IPS-18a (cell line): ENCODE measurements at regions not wholly inside any gene's neighbourhood (a gene's known extent, or its start where the extent isn't known, plus 50 kb on each side); places are given as distances from the start of the nearest gene placed in this dataset.

Experiments
- H3K27ac ChIP-seq: one replicate; pipeline ENCODE4 v1.5.1; 2013; ENCODE audit warnings: low read length
- H3K27me3 ChIP-seq: one replicate; pipeline ENCODE4 v1.6.1; 2013; ENCODE audit warnings: mild to moderate bottlenecking, low read length; ENCODE audit not compliant: control insufficient read depth, insufficient read depth
- H3K36me3 ChIP-seq: one replicate; pipeline ENCODE4 v1.6.1; 2013; ENCODE audit warnings: low read depth, low read length; ENCODE audit not compliant: control insufficient read depth
- H3K4me1 ChIP-seq: one replicate; pipeline ENCODE4 v1.6.1; 2013; ENCODE audit warnings: low read depth, low read length; ENCODE audit not compliant: control insufficient read depth
- H3K4me3 ChIP-seq: one replicate; pipeline ENCODE4 v1.5.1; 2013; ENCODE audit warnings: low read length
- H3K9ac ChIP-seq: one replicate; pipeline ENCODE4 v1.6.1; 2013; ENCODE audit warnings: mild to moderate bottlenecking, low read length, moderate library complexity
- H3K9me3 ChIP-seq: one replicate; pipeline ENCODE4 v1.6.1; 2013; ENCODE audit warnings: low read depth, low read length; ENCODE audit not compliant: control insufficient read depth

GRCh38 chr6:92759178-92759577 lies 660.2 kb downstream of the EPHA7 start:
- H3K9me3 ChIP-seq: no peaks in the 10 kb centered on the region
- no peak overlapping the region for H3K27ac ChIP-seq
- H3K4me3 ChIP-seq: no peak overlapping the region
- peaks cover 11% of the 10 kb centered on the region for H3K4me1 ChIP-seq
- H3K36me3 ChIP-seq: no peaks in the 10 kb centered on the region
- H3K9ac ChIP-seq: no peak overlapping the region
- H3K27me3 ChIP-seq: no peaks in the 10 kb centered on the region

GRCh38 chr6:92757925-92758324 lies 661.4 kb downstream of the EPHA7 start:
- Histone ChIP-seq H3K9ac (no peak overlapping the region), H3K4me1 (peaks cover 11% of the 10 kb centered on the region), H3K9me3 (no peaks in the 10 kb centered on the region), H3K27me3 (no peaks in the 10 kb centered on the region), H3K4me3 (no peak overlapping the region), H3K36me3 (no peaks in the 10 kb centered on the region), H3K27ac (no peak overlapping the region)

- Histone ChIP-seq H3K9ac (no peak overlapping the region), H3K27me3 (no peaks in the 10 kb centered on the region), H3K9me3 (no peaks in the 10 kb centered on the region), H3K27ac (no peak overlapping the region), H3K36me3 (no peaks in the 10 kb centered on the region), H3K4me1 (peaks cover 5% of the 10 kb centered on the region), H3K4me3 (no peak overlapping the region)
Observed at GRCh38 chr6:92756912-92757311, 662.4 kb downstream of the EPHA7 start.

GRCh38 chr6:92753956-92754355 lies 665.4 kb downstream of the EPHA7 start:
- H3K27me3 ChIP-seq: no peaks in the 10 kb centered on the region
- H3K4me1 ChIP-seq: peaks cover 4% of the 10 kb centered on the region
- no peak overlapping the region for H3K4me3 ChIP-seq
- no peak overlapping the region for H3K9ac ChIP-seq
- H3K27ac ChIP-seq: no peak overlapping the region
- H3K36me3 ChIP-seq: no peaks in the 10 kb centered on the region
- no peaks in the 10 kb centered on the region for H3K9me3 ChIP-seq

- H3K9ac ChIP-seq: no peak overlapping the region
- H3K27me3 ChIP-seq: no peaks in the 10 kb centered on the region
- H3K9me3 ChIP-seq: no peaks in the 10 kb centered on the region
- H3K36me3 ChIP-seq: no peaks in the 10 kb centered on the region
- no peak overlapping the region for H3K27ac ChIP-seq
- H3K4me1 ChIP-seq: peaks cover 4% of the 10 kb centered on the region
- no peak overlapping the region for H3K4me3 ChIP-seq
Observed at GRCh38 chr6:92752114-92752513, 667.2 kb downstream of the EPHA7 start.

GRCh38 chr6:92748131-92748530 lies 671.2 kb downstream of the EPHA7 start:
- Histone ChIP-seq H3K27ac (no peak overlapping the region), H3K9me3 (no peaks in the 10 kb centered on the region), H3K4me3 (no peak overlapping the region), H3K9ac (no peak overlapping the region), H3K27me3 (no peaks in the 10 kb centered on the region), H3K4me1 (no peaks in the 10 kb centered on the region), H3K36me3 (no peaks in the 10 kb centered on the region)

- H3K9ac ChIP-seq: no peak overlapping the region
- no peaks in the 10 kb centered on the region for H3K4me1 ChIP-seq
- H3K9me3 ChIP-seq: no peaks in the 10 kb centered on the region
- H3K4me3 ChIP-seq: no peak overlapping the region
- H3K27ac ChIP-seq: no peak overlapping the region
- H3K27me3 ChIP-seq: no peaks in the 10 kb centered on the region
- H3K36me3 ChIP-seq: no peaks in the 10 kb centered on the region
Observed at GRCh38 chr6:92737983-92738382, 681.4 kb downstream of the EPHA7 start.

- Histone ChIP-seq H3K9me3 (no peaks in the 10 kb centered on the region), H3K4me3 (no peak overlapping the region), H3K4me1 (no peaks in the 10 kb centered on the region), H3K9ac (no peak overlapping the region), H3K27me3 (no peaks in the 10 kb centered on the region), H3K27ac (no peak overlapping the region), H3K36me3 (no peaks in the 10 kb centered on the region)
Observed at GRCh38 chr6:92723390-92723931, 695.9 kb downstream of the EPHA7 start.

- H3K36me3 ChIP-seq: no peaks in the 10 kb centered on the region
- no peaks in the 10 kb centered on the region for H3K9me3 ChIP-seq
- H3K4me1 ChIP-seq: no peaks in the 10 kb centered on the region
- H3K9ac ChIP-seq: no peak overlapping the region
- H3K4me3 ChIP-seq: no peak overlapping the region
- H3K27me3 ChIP-seq: no peaks in the 10 kb centered on the region
- no peak overlapping the region for H3K27ac ChIP-seq
Observed at GRCh38 chr6:92719773-92720172, 699.6 kb downstream of the EPHA7 start.

GRCh38 chr6:92716638-92717037 lies 702.7 kb downstream of the EPHA7 start:
- H3K4me1 ChIP-seq: no peaks in the 10 kb centered on the region
- H3K9me3 ChIP-seq: no peaks in the 10 kb centered on the region
- H3K36me3 ChIP-seq: no peaks in the 10 kb centered on the region
- H3K27me3 ChIP-seq: no peaks in the 10 kb centered on the region
- H3K9ac ChIP-seq: no peak overlapping the region
- no peak overlapping the region for H3K27ac ChIP-seq
- no peak overlapping the region for H3K4me3 ChIP-seq

- H3K27me3 ChIP-seq: no peaks in the 10 kb centered on the region
- no peak overlapping the region for H3K4me3 ChIP-seq
- no peak overlapping the region for H3K27ac ChIP-seq
- H3K9ac ChIP-seq: no peak overlapping the region
- H3K36me3 ChIP-seq: no peaks in the 10 kb centered on the region
- H3K9me3 ChIP-seq: no peaks in the 10 kb centered on the region
- no peaks in the 10 kb centered on the region for H3K4me1 ChIP-seq
Observed at GRCh38 chr6:92715991-92716390, 703.4 kb downstream of the EPHA7 start.

- no peaks in the 10 kb centered on the region for H3K4me1 ChIP-seq
- no peaks in the 10 kb centered on the region for H3K27me3 ChIP-seq
- no peak overlapping the region for H3K4me3 ChIP-seq
- no peaks in the 10 kb centered on the region for H3K9me3 ChIP-seq
- no peaks in the 10 kb centered on the region for H3K36me3 ChIP-seq
- no peak overlapping the region for H3K27ac ChIP-seq
- H3K9ac ChIP-seq: no peak overlapping the region
Observed at GRCh38 chr6:92714346-92714745, 705.0 kb downstream of the EPHA7 start.
